ENCODE measurements at regions not wholly inside any gene's neighbourhood (a gene's known extent, or its start where the extent isn't known, plus 50 kb on each side); places are given as distances from the start of the nearest gene placed in this dataset.

DNA sequence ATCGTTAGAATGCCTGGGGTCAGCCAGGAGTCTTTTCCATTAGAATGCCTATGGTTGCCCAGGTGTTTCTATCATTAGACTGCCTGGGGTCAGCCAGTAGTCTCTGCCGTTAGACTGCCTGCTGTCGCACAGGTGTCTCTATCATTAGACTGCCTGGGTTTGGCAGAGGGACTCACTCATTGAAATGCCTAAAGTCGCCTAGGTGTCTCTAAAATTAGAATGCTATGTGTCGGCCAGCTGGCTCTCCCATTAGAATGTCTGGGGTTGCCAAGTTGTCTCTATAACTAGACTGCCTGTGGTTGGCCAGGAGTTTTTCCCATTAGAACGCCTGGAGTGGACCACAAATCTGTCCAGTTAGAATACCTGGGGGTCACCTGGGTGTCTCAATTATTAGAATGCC is 2266.5 kb downstream of the TP53TG3F start:
- no peak for DNase-seq (ENCODE audit: low read depth)
- H3K4me3 ChIP-seq (ENCODE audit: low read length), result no peak overlapping the region
- TF ChIP-seq, protein P1, sequence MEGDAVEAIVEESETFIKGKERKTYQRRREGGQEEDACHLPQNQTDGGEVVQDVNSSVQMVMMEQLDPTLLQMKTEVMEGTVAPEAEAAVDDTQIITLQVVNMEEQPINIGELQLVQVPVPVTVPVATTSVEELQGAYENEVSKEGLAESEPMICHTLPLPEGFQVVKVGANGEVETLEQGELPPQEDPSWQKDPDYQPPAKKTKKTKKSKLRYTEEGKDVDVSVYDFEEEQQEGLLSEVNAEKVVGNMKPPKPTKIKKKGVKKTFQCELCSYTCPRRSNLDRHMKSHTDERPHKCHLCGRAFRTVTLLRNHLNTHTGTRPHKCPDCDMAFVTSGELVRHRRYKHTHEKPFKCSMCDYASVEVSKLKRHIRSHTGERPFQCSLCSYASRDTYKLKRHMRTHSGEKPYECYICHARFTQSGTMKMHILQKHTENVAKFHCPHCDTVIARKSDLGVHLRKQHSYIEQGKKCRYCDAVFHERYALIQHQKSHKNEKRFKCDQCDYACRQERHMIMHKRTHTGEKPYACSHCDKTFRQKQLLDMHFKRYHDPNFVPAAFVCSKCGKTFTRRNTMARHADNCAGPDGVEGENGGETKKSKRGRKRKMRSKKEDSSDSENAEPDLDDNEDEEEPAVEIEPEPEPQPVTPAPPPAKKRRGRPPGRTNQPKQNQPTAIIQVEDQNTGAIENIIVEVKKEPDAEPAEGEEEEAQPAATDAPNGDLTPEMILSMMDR (IDR thresholded peaks at IDR 0.05; ENCODE audit: insufficient read depth, low read depth, low read length, missing control alignments), result no peak

DNA sequence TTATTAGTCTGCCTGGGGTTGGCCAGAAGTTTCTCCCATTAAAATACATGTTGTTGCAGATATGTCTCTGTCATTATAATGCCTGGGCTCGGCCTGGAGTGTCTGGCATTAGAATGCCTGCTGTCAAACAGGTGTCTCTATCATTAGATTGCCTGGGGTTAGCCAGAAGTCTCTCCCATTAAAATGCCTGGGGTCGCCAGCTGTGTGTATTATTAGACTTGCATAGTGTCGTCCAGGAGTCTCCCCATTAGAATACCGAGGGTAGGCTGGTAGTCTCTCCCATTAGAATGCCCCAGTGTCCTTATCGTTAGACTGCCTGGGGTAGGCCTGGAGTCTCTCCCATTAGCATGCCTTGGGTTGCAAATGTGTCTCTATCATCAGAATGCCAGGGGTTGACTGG is 2270.8 kb downstream of the TP53TG3F start:
- H3K4me3 ChIP-seq (ENCODE audit: low read length), result no peak overlapping the region
- TF ChIP-seq, protein P1 (IDR thresholded peaks at IDR 0.05; ENCODE audit: insufficient read depth, low read depth, low read length, missing control alignments), result no peak
- no peak for DNase-seq (ENCODE audit: low read depth)

DNA sequence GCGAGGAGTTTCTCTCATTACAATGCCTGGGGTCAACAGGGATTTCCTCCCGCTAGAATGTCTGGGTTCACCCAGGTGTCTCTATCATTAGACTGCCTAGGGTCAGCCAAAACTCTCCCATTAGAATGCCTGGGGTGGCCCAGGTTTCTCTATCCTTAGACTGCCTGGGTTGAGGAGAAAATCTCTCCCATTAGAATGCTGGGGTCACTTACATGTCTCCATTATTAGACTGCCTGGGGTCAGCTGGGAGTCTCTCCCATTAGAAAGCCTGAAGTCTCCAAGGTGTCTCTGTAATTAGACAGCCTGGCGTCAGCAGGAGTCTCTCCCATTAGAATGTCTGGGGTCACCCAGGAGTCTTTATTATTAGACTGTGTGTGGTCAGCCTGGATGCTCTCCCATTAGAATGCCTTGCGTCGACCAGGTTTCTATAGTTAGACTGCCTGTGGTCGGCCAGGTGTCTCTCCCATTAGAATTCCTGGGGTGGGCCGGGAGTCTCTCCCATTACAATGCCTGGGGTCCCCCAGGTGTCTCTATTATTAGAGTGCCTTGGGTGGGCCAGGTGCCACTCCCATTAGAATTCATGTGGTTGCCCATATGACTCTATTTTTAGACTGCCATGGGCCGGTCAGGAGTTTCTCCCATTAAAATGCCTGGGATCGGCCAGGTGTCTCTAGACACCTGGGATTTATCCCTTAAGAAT is 2272.1 kb downstream of the TP53TG3F start:
- DNase-seq (ENCODE audit: low read depth), result no peak
- no peak overlapping the region for H3K4me3 ChIP-seq (ENCODE audit: low read length)
- TF ChIP-seq, protein P1 (IDR thresholded peaks at IDR 0.05; ENCODE audit: insufficient read depth, low read depth, low read length, missing control alignments), result no peak

DNA sequence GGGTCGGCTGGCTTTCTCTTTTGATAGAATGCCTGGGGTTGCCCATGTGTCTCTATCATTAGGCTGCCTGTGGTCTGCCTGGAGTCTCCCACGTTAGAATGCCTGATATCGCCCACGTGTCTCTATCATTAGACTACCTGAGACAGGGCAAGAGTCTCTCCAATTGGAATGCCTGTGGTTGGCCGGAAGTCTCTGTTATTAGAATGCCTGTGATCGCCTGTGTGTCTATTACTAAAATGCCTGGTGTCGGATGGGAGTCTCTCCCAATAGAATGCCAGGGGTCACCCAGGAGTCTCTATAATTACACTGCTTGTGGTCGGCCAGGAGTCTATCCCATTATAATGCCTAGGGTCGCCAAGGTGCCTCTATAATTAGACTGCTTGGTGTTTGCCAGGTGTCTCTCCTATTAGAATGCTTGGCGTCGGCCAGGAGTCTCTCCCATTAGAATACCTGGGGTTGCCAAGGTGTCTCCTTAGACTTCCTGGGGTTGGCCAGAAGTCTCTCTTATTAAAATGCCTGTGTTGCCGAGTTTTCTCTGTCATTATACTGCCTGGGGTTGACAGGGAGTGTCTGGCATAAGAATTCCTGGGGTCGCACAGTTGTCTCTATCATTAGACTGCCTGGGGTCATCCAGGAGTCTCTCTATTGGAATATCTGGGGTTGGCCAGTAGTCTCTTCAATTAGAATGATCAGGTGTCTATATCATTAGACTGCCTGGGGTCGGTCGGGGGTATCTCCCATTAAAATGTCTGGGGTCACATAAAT is 2272.8 kb downstream of the TP53TG3F start:
- H3K4me3 ChIP-seq (ENCODE audit: low read length), result no peak overlapping the region
- TF ChIP-seq, protein P1 (IDR thresholded peaks at IDR 0.05; ENCODE audit: insufficient read depth, low read depth, low read length, missing control alignments), result no peak
- no peak for DNase-seq (ENCODE audit: low read depth)

DNA sequence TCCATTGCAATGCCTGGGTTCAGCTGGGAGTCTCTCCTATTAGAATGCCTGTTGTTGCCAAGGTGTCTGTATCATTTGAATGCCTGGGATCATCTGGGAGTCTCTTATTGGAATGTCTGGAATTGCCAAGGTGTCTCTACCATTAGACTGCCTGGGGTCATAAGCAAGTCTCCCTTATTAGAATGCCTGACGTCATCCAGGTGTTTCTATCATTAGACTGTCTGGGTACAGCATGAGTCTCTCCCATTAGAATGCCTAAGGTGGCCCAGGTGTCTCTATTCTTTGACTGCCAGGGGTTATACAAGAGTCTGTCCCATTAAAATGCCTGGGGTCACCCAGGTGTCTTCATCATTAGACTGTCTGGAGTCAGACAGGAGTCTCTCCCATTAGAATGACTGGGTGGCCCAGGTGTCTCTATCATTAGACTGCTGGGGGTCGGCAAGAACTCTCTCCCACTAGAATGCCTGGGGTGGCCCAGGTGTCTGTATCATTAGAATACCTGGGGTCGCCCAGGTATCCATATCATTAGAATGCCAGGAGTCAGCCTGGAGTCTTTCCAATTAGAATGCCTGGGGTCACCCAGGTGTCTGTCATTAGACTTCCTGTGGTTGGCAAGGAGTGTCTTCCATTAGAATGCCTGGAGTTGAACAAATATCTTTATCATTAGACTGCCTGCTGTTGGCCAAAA is 2274.0 kb downstream of the TP53TG3F start:
- TF ChIP-seq, protein P1 (IDR thresholded peaks at IDR 0.05; ENCODE audit: insufficient read depth, low read depth, low read length, missing control alignments), result no peak
- no peak overlapping the region for H3K4me3 ChIP-seq (ENCODE audit: low read length)
- no peak for DNase-seq (ENCODE audit: low read depth)

DNA sequence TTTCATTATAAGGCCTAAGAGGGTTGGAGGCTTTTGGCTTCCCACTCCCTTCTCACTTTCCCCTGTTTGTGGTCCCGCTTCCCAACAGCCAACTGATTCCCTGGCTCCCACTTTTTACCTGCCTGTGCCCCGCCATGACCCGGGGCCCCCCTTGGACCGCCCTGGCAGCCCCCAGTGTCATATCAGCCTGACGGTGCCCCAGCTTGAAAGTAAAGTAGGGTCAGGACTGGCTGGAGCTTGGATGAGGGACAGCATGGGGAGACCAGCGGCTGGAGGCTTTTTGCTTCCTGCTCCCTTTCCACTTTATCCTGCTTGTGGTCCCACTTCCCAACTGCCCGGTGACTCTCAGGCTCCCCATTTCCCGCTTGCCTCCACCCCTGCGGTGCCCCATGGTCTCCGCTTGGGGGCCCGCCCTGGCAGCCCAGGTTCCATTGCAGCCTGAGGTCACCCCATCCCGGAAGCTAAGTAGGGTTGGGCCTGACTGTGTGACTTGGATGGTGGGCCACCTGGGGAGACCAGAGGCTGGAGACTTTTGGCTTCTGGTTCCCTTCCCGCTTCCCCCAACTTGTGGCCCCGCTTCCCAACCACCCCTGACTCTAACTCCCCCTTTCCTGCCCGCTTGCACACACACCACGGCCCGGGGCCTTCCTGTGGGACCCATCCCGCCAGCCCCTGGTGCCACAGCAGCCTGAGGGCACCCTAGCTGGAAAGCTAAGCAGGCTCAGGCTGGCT is 2274.7 kb downstream of the TP53TG3F start:
- no peak for DNase-seq (ENCODE audit: low read depth)
- no peak overlapping the region for H3K4me3 ChIP-seq (ENCODE audit: low read length)
- TF ChIP-seq, protein P1 (IDR thresholded peaks at IDR 0.05; ENCODE audit: insufficient read depth, low read depth, low read length, missing control alignments), result no peak
